IPS-NIHi7 (cell line): ENCODE measurements at regions not wholly inside any gene's neighbourhood (a gene's known extent, or its start where the extent isn't known, plus 50 kb on each side); places are given as distances from the start of the nearest gene placed in this dataset.

ENCODE experiments used
- DNase-seq: peaks from one replicate; pipeline ENCODE4 v3.0.0; 2012; ENCODE audit warnings: mixed read lengths; ENCODE audit errors: extremely low spot score

- no peak for DNase-seq
Observed at GRCh38 chr1:63038586-63038985, 254.7 kb downstream of the ATG4C start.

GRCh38 chr1:63041660-63042059 lies 257.7 kb downstream of the ATG4C start:
- DNase-seq: no peak

- no peak for DNase-seq
Observed at GRCh38 chr1:63042278-63042677, 258.3 kb downstream of the ATG4C start.

- DNase-seq: no peak
Observed at GRCh38 chr1:63046539-63046938, 262.6 kb downstream of the ATG4C start.

GRCh38 chr1:63049135-63049534 lies 265.2 kb downstream of the ATG4C start:
- no peak for DNase-seq

- no peak for DNase-seq
Observed at GRCh38 chr1:63051356-63051755, 267.4 kb downstream of the ATG4C start.

GRCh38 chr1:63051886-63052285 lies 268.0 kb downstream of the ATG4C start:
- DNase-seq: no peak

GRCh38 chr1:63054184-63054583 lies 268.2 kb upstream of the FOXD3 start:
- DNase-seq: no peak

- DNase-seq: peak; percentile 64
Observed at GRCh38 chr1:63063367-63063766, 259.0 kb upstream of the FOXD3 start.

GRCh38 chr1:63064135-63064534 lies 258.2 kb upstream of the FOXD3 start:
- DNase-seq: peak; percentile 19

GRCh38 chr1:63068626-63069025 lies 253.7 kb upstream of the FOXD3 start:
- DNase-seq: no peak

GRCh38 chr1:63069214-63069613 lies 253.2 kb upstream of the FOXD3 start:
- DNase-seq: no peak

GRCh38 chr1:63073309-63074306 lies 248.8 kb upstream of the FOXD3 start:
- DNase-seq: peak; percentile 65

GRCh38 chr1:63074321-63074720 lies 248.0 kb upstream of the FOXD3 start:
- no peak for DNase-seq

- DNase-seq: no peak
Observed at GRCh38 chr1:63082766-63083165, 239.6 kb upstream of the FOXD3 start.

GRCh38 chr1:63087966-63088365 lies 234.4 kb upstream of the FOXD3 start:
- peak; percentile 61 for DNase-seq

GRCh38 chr1:63099188-63099587 lies 223.2 kb upstream of the FOXD3 start:
- no peak for DNase-seq

- DNase-seq: no peak
Observed at GRCh38 chr1:63101336-63101735, 221.0 kb upstream of the FOXD3 start.

GRCh38 chr1:63103682-63104081 lies 218.7 kb upstream of the FOXD3 start:
- DNase-seq: peak; percentile 43

GRCh38 chr1:63107066-63107465 lies 215.3 kb upstream of the FOXD3 start:
- DNase-seq: no peak

GRCh38 chr1:63108206-63108605 lies 214.2 kb upstream of the FOXD3 start:
- no peak for DNase-seq

GRCh38 chr1:63112155-63112900 lies 210.0 kb upstream of the FOXD3 start:
- DNase-seq: peak; percentile 38

GRCh38 chr1:63115527-63115926 lies 206.8 kb upstream of the FOXD3 start:
- DNase-seq: no peak
